ENCODE measurements at regions not wholly inside any gene's neighbourhood (a gene's known extent, or its start where the extent isn't known, plus 50 kb on each side); places are given as distances from the start of the nearest gene placed in this dataset.

DNA sequence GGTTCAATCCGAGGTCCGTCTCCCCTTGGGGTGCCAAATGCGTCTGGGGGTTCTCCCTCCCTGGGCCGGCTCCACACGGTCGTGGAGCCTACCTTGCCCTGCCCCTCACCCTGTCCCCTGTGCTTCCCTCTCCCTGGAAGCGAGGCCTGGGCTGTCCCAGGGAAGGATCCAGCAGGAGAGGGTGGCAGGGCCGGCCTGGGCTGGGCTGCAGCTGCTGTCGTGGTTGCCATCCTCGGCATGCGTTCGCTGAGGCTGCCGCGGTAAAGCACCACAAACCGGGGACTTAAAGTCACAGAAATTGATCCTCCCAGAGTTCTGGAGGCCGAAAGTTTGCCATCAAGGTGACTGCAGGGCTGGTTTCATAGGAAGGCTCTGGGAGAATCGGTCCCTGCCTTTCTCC lies 123.0 kb upstream of the TMPRSS2 start:
- no peak overlapping the region for H3K4me3 ChIP-seq (ENCODE audit: control extremely low read depth in 1 of 5, extremely low read depth in 1 of 5, insufficient read depth in 1 of 5, low read depth in 2 of 5, low read length in 4 of 5)
- H3K4me1 ChIP-seq (ENCODE audit: control insufficient read depth in 2 of 2, insufficient read depth in 2 of 2, low read length in 2 of 2), result no peaks in the 10 kb centered on the region
- no peaks in the 10 kb centered on the region for H3K4me1 Mint-ChIP-seq
- no peak overlapping the region for H3K27ac ChIP-seq (ENCODE audit: low read length in 2 of 2)
- H4K20me1 ChIP-seq (ENCODE audit: control insufficient read depth, insufficient read depth, low read length, poor library complexity, severe bottlenecking), result no peaks in the 10 kb centered on the region
- DNase-seq (no peak), ATAC-seq (ENCODE audit: low read depth) (no peak)
- no peak overlapping the region for H3K4me2 ChIP-seq (replicated peaks; ENCODE audit: low read depth, low read length, poor library complexity, severe bottlenecking)
- intact Hi-C loops (cut with micrococcal nuclease), result no loop called here
- WGBS (ENCODE audit: insufficient coverage), result 92% methylated on average over 17 of the region's 17 CpGs
- TF ChIP-seq CTCF (IDR thresholded peaks at IDR 0.05) (no peak), EZH2 (IDR thresholded peaks at IDR 0.05; ENCODE audit: borderline replicate concordance, insufficient read depth, low read depth, low read length, poor library complexity, severe bottlenecking) (no peak)
- peaks cover 0 to 4% (median 0%) of the 10 kb centered on the region in 3 donors for H3K9me3 ChIP-seq (ENCODE audit: control extremely low read depth in 1 of 3, control insufficient read depth in 2 of 3, insufficient read depth in 1 of 3, low read length in 2 of 3)
- ChIA-PET CTCF (no interaction called here), POLR2A (no interaction called here)
- H3K27me3 Mint-ChIP-seq, result peaks cover 26% of the 10 kb centered on the region
- H3K4me3 Mint-ChIP-seq, result no peak overlapping the region
- H3K27me3 ChIP-seq (replicated peaks in 1 of 4; ENCODE audit: control extremely low read depth in 1 of 4, control insufficient read depth in 3 of 4, insufficient read depth in 4 of 4, low read length in 3 of 4), result no peaks in the 10 kb centered on the region
- no peaks in the 10 kb centered on the region for H3K79me2 ChIP-seq (ENCODE audit: control insufficient read depth, insufficient read depth, low read length)
- no peaks in the 10 kb centered on the region for H3K36me3 ChIP-seq (replicated peaks in 1 of 2; ENCODE audit: control extremely low read depth in 1 of 2, control insufficient read depth in 1 of 2, extremely low read depth in 1 of 2, insufficient read depth in 2 of 2, low read length in 1 of 2)
- H3K27ac Mint-ChIP-seq, result no peak overlapping the region
- H2AFZ ChIP-seq (ENCODE audit: insufficient read depth, low read depth, low read length, poor library complexity, severe bottlenecking), result no peak overlapping the region
- H3K9ac ChIP-seq (ENCODE audit: low read length), result no peak overlapping the region
- no peaks in the 10 kb centered on the region for H3K9me3 Mint-ChIP-seq (ENCODE audit: insufficient read depth)

DNA sequence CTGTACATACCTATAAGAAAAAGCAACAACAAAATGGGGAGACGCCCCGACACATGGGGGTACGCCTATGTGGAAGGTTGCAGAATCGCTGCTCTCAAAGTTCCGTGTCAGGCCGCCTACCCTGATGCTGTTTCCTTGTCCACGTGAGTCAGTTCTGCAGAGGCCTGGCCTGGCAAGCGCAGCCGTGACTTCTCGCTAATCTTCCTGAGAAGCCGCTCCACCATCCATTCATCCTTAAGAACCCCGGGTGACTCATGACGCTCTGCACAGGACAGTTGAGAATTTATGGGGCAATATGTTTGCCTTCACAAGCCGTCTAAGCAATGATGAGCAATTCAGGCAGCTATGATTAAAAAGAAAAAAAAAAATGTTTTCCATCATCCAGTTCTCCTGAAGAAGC lies 122.3 kb upstream of the TMPRSS2 start:
- intact Hi-C loops (cut with micrococcal nuclease), result no loop called here
- CTCF ChIA-PET, result no interaction called here
- H3K36me3 ChIP-seq (replicated peaks in 1 of 2; ENCODE audit: control extremely low read depth in 1 of 2, control insufficient read depth in 1 of 2, extremely low read depth in 1 of 2, insufficient read depth in 2 of 2, low read length in 1 of 2), result no peaks in the 10 kb centered on the region
- ATAC-seq (ENCODE audit: low read depth) (no peak), DNase-seq (no peak)
- TF ChIP-seq EZH2 (IDR thresholded peaks at IDR 0.05; ENCODE audit: borderline replicate concordance, insufficient read depth, low read depth, low read length, poor library complexity, severe bottlenecking) (no peak), CTCF (IDR thresholded peaks at IDR 0.05) (no peak)
- Mint-ChIP-seq H3K27me3 (peaks cover 25% of the 10 kb centered on the region), H3K4me3 (no peak overlapping the region), H3K27ac (no peak overlapping the region), H3K4me1 (no peaks in the 10 kb centered on the region), H3K9me3 (ENCODE audit: insufficient read depth) (no peaks in the 10 kb centered on the region)
- H3K4me2 ChIP-seq (replicated peaks; ENCODE audit: low read depth, low read length, poor library complexity, severe bottlenecking), result no peak overlapping the region
- H2AFZ ChIP-seq (ENCODE audit: insufficient read depth, low read depth, low read length, poor library complexity, severe bottlenecking), result no peak overlapping the region
- 99% methylated on average over 7 of the region's 14 CpGs for WGBS (ENCODE audit: insufficient coverage)
- H3K27me3 ChIP-seq (replicated peaks in 1 of 4; ENCODE audit: control extremely low read depth in 1 of 4, control insufficient read depth in 3 of 4, insufficient read depth in 4 of 4, low read length in 3 of 4), result peaks cover 0 to 2% (median 0%) of the 10 kb centered on the region in 4 experiments
- peaks cover 0 to 4% (median 0%) of the 10 kb centered on the region in 3 donors for H3K9me3 ChIP-seq (ENCODE audit: control extremely low read depth in 1 of 3, control insufficient read depth in 2 of 3, insufficient read depth in 1 of 3, low read length in 2 of 3)
- POLR2A ChIA-PET, result no interaction called here
- H4K20me1 ChIP-seq (ENCODE audit: control insufficient read depth, insufficient read depth, low read length, poor library complexity, severe bottlenecking), result no peaks in the 10 kb centered on the region
- H3K4me1 ChIP-seq (ENCODE audit: control insufficient read depth in 2 of 2, insufficient read depth in 2 of 2, low read length in 2 of 2), result no peaks in the 10 kb centered on the region
- H3K79me2 ChIP-seq (ENCODE audit: control insufficient read depth, insufficient read depth, low read length), result no peaks in the 10 kb centered on the region
- H3K27ac ChIP-seq (ENCODE audit: low read length in 2 of 2), result no peak overlapping the region
- H3K9ac ChIP-seq (ENCODE audit: low read length), result no peak overlapping the region
- no peak overlapping the region for H3K4me3 ChIP-seq (ENCODE audit: control extremely low read depth in 1 of 5, extremely low read depth in 1 of 5, insufficient read depth in 1 of 5, low read depth in 2 of 5, low read length in 4 of 5)
